CD14-positive monocyte (primary cell): ENCODE measurements at regions not wholly inside any gene's neighbourhood (a gene's known extent, or its start where the extent isn't known, plus 50 kb on each side); places are given as distances from the start of the nearest gene placed in this dataset.

Source experiments
- DNase-seq, 3 donors: peaks; one replicate each; pipeline ENCODE4 v3.0.0-alpha.2; 2011 to 2022
- H2AFZ ChIP-seq: 2 replicates; pipeline ENCODE4 v1.6.0; 2012; ENCODE audit warnings: mild to moderate bottlenecking, low read depth, low read length, inconsistent platforms; ENCODE audit not compliant: insufficient read depth, poor library complexity, severe bottlenecking
- H3K27ac ChIP-seq, 2 donors: 1 replicate in 1 of 2; 2 replicates in 1 of 2; pipeline ENCODE4 v1.5.1; 2012 to 2013; ENCODE audit warnings: low read length in 2 of 2, control low read depth in 1 of 2, inconsistent platforms in 1 of 2, low read depth in 1 of 2, mild to moderate bottlenecking in 1 of 2
- H3K27me3 ChIP-seq, 2 donors: one replicate each; pipeline versions ENCODE4 v1.6.0 to v1.6.1; 2011 to 2013; ENCODE audit warnings: low read length in 2 of 2; ENCODE audit not compliant: control insufficient read depth in 2 of 2, insufficient read depth in 2 of 2
- H3K36me3 ChIP-seq, 2 donors: replicated peaks in 1 of 2; 1 replicate in 1 of 2; 2 replicates in 1 of 2; pipeline versions ENCODE4 v1.5.1 to v1.6.1; 2012 to 2013; ENCODE audit warnings: low read length in 2 of 2, control low read depth in 1 of 2, inconsistent platforms in 1 of 2, mild to moderate bottlenecking in 1 of 2; ENCODE audit not compliant: insufficient read depth in 2 of 2, control insufficient read depth in 1 of 2
- H3K4me1 ChIP-seq, 2 donors: 1 replicate in 1 of 2; 2 replicates in 1 of 2; pipeline versions ENCODE4 v1.5.1 to v1.6.1; 2012 to 2013; ENCODE audit warnings: low read length in 2 of 2, control low read depth in 1 of 2, inconsistent platforms in 1 of 2, mild to moderate bottlenecking in 1 of 2, moderate library complexity in 1 of 2; ENCODE audit not compliant: insufficient read depth in 2 of 2, control insufficient read depth in 1 of 2
- H3K4me2 ChIP-seq: replicated peaks from 2 replicates; pipeline ENCODE3; 2012; ENCODE audit warnings: low read length, moderate library complexity, mild to moderate bottlenecking; ENCODE audit not compliant: poor library complexity, severe bottlenecking; ENCODE audit errors: extremely low read depth
- H3K4me3 ChIP-seq, 3 experiments: fragments of 200-600 bp in 1 of 3; sonication (generic) in 1 of 3; replicated peaks in 1 of 3; 1 replicate in 2 of 3; 2 replicates in 1 of 3; pipeline ENCODE4 v1.5.1; 2011 to 2013; ENCODE audit warnings: low read length in 3 of 3, mild to moderate bottlenecking in 3 of 3, control low read depth in 2 of 3, low read depth in 2 of 3, inconsistent platforms in 1 of 3, moderate library complexity in 1 of 3
- H3K79me2 ChIP-seq: 2 replicates; pipeline ENCODE4 v1.6.0; 2012; ENCODE audit warnings: mild to moderate bottlenecking, control low read depth, inconsistent platforms, low read length, moderate library complexity; ENCODE audit not compliant: insufficient read depth
- H3K9ac ChIP-seq: 2 replicates; pipeline ENCODE4 v1.6.0; 2017; ENCODE audit warnings: low read length, mild to moderate bottlenecking; ENCODE audit not compliant: insufficient read depth, poor library complexity, severe bottlenecking
- H3K9me3 ChIP-seq, 2 donors: replicated peaks in 1 of 2; 1 replicate in 1 of 2; 2 replicates in 1 of 2; pipeline versions ENCODE4 v1.5.1 to v1.6.1; 2012 to 2013; ENCODE audit warnings: low read length in 2 of 2, control low read depth in 1 of 2; ENCODE audit not compliant: control insufficient read depth in 1 of 2, insufficient read depth in 1 of 2
- H4K20me1 ChIP-seq: 2 replicates; pipeline ENCODE4 v1.6.0; 2012; ENCODE audit warnings: mild to moderate bottlenecking, low read length, control low read depth, moderate library complexity; ENCODE audit not compliant: insufficient read depth
- H3K27ac Mint-ChIP-seq, 7 donors: one replicate each; pipeline ENCODE4 v1.8.0; 2020; ENCODE audit warnings: mild to moderate bottlenecking in 7 of 7, mixed read lengths in 7 of 7, moderate library complexity in 6 of 7, inconsistent platforms in 2 of 7
- H3K27me3 Mint-ChIP-seq, 3 donors: one replicate each; pipeline ENCODE4 v1.8.0; 2021 to 2022; ENCODE audit warnings: low read depth in 3 of 3, mild to moderate bottlenecking in 3 of 3, mixed read lengths in 3 of 3, moderate library complexity in 3 of 3, inconsistent platforms in 1 of 3
- H3K36me3 Mint-ChIP-seq, 2 donors: one replicate each; pipeline ENCODE4 v1.8.0; 2020; ENCODE audit warnings: mixed read lengths in 2 of 2, inconsistent platforms in 1 of 2, mild to moderate bottlenecking in 1 of 2
- H3K4me1 Mint-ChIP-seq: one replicate; pipeline ENCODE4 v1.8.0; 2020; ENCODE audit warnings: mild to moderate bottlenecking, mixed read lengths
- H3K4me3 Mint-ChIP-seq, 2 donors: one replicate each; pipeline ENCODE4 v1.8.0; 2020; ENCODE audit warnings: mild to moderate bottlenecking in 2 of 2, mixed read lengths in 2 of 2, moderate library complexity in 1 of 2
- H3K9me3 Mint-ChIP-seq, 7 donors: one replicate each; pipeline ENCODE4 v1.8.0; 2020 to 2022; ENCODE audit warnings: mixed read lengths in 7 of 7, mild to moderate bottlenecking in 6 of 7, moderate library complexity in 6 of 7, inconsistent platforms in 2 of 7
- CTCF ChIP-seq: fragments of 200-600 bp; IDR thresholded peaks from one replicate; pipeline ENCODE4 v1.8.0; 2022; ENCODE audit warnings: antibody characterized with exemption, mild to moderate bottlenecking
- WGBS: methylation state at CpG from one replicate; pipeline ENCODE4 v1.1.5; 2013; ENCODE audit warnings: missing lambda C conversion rate; ENCODE audit not compliant: insufficient coverage; 5-methylcytosine and 5-hydroxymethylcytosine counted together
- intact Hi-C, 2 donors: fragments of 100-400 bp; cut with micrococcal nuclease; formaldehyde crosslinking; loops; one replicate each; pipeline versions ENCODE4 v1.15.0 to v1.15.1; 2023

- no peak for DNase-seq
- no peak overlapping the region for H3K27ac Mint-ChIP-seq
- Histone ChIP-seq H2AFZ (no peak overlapping the region), H3K27ac (no peak overlapping the region), H3K4me2 (no peak overlapping the region), H3K27me3 (no peaks in the 10 kb centered on the region), H3K4me1 (no peaks in the 10 kb centered on the region), H3K9ac (no peak overlapping the region), H3K79me2 (no peaks in the 10 kb centered on the region), H3K36me3 (no peaks in the 10 kb centered on the region), H4K20me1 (no peaks in the 10 kb centered on the region), H3K9me3 (peaks cover 2 to 7% of the 10 kb centered on the region in 2 donors), H3K4me3 (no peak overlapping the region)
- no peaks in the 10 kb centered on the region for H3K27me3 Mint-ChIP-seq
- no peaks in the 10 kb centered on the region for H3K4me1 Mint-ChIP-seq
- no peaks in the 10 kb centered on the region for H3K36me3 Mint-ChIP-seq
- peaks cover 0 to 2% (median under 1%) of the 10 kb centered on the region in 7 donors for H3K9me3 Mint-ChIP-seq
- TF ChIP-seq CTCF, result no peak
- no peak overlapping the region for H3K4me3 Mint-ChIP-seq
- no CpG with 5 or more reads among the region's 1 CpG for WGBS
- intact Hi-C loops, result no loop called here
These were observed 85.0 kb upstream of the CNTN6 start for GRCh38 chr3:1007866-1008265.

- intact Hi-C loops, result no loop called here
- H3K4me1 Mint-ChIP-seq, result no peaks in the 10 kb centered on the region
- Histone ChIP-seq H3K79me2 (no peaks in the 10 kb centered on the region), H3K9me3 (peaks cover 0 to 3% of the 10 kb centered on the region in 2 donors), H3K27ac (no peak overlapping the region), H4K20me1 (no peaks in the 10 kb centered on the region), H3K27me3 (no peaks in the 10 kb centered on the region), H3K4me2 (no peak overlapping the region), H3K36me3 (no peaks in the 10 kb centered on the region), H3K9ac (no peak overlapping the region), H3K4me1 (no peaks in the 10 kb centered on the region), H3K4me3 (no peak overlapping the region), H2AFZ (no peak overlapping the region)
- peaks cover 0 to 3% (median 2%) of the 10 kb centered on the region in 7 donors for H3K9me3 Mint-ChIP-seq
- no peaks in the 10 kb centered on the region for H3K27me3 Mint-ChIP-seq
- WGBS, result no CpG with 5 or more reads among the region's 1 CpG
- H3K4me3 Mint-ChIP-seq, result no peak overlapping the region
- no peaks in the 10 kb centered on the region for H3K36me3 Mint-ChIP-seq
- no peak for DNase-seq
- no peak for TF ChIP-seq CTCF
- H3K27ac Mint-ChIP-seq, result no peak overlapping the region
These were observed 82.6 kb upstream of the CNTN6 start for GRCh38 chr3:1010228-1010627.
